NCI-H1417 (cell line): ENCODE measurements at regions not wholly inside any gene's neighbourhood (a gene's known extent, or its start where the extent isn't known, plus 50 kb on each side); places are given as distances from the start of the nearest gene placed in this dataset.
A peak's percentile ranks its signal among the peaks of the same experiment; 100 is the strongest.
"Not testable (repeated sequence)": the region's sequence is repeated elsewhere in the genome, so short reads cannot be mapped to it uniquely, and the experiment has no call there.

ENCODE experiments used
- DNase-seq, 3 experiments: peaks; one replicate each; lab custom pipeline; 2025; lab: John Stamatoyannopoulos, UW

DNA sequence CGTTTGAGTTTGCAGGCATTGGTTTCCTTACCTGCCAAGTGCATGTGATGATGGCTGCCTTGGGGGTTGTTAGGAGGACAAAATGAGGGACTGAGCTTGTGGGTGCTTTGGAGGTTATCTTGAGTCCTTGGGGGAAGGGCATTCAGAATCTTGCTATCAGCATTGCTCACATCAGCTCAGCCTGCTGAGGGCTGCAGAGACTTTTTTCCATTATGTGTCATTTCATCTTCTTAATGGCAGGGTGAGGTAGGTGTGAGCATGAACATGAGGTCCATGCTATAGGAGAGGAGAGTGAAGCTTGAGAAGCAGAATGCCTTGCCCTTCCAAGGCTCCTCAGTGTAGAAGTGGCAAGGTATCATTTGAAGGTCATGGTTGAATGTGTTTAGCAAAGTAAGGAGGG lies 112.3 kb downstream of the MIAT start:
- DNase-seq: no peak

DNA sequence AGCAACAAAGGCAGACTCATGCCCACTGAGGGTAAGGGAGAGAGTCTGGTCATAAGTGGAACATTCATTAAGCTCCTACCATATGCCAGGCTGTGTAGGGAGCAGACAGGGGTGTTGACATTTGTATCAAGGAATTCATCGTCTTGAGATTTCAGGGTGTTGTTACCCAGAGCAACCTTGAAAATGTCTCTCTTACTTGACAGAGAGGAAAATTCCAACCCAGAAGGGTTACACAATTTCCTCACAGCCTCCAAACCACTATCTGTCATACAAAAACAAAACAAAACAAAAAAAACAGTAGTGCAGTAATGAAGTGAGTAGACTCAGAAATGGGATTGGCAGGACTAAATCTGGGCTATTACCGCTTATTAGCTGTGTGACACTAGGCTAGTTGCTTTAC lies 113.2 kb downstream of the MIAT start:
- no peak for DNase-seq

DNA sequence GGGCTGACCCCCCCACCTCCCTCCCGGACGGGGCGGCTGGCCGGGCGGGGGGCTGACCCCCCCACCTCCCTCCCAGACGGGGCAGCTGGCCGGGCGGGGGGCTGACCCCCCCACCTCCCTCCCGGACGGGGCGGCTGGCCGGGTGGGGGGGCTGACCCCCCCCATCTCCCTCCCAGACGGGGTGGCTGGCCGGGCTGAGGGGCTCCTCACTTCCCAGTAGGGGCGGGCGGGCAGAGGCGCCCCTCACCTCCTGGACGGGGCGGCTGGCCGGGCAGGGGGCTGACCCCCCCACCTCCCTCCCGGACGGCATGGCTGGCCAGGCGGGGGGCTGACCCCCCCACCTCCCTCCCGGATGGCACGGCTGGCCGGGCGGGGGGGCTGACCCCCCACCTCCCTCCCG lies 115.7 kb downstream of the MIAT start:
- not testable (repeated sequence) for DNase-seq

DNA sequence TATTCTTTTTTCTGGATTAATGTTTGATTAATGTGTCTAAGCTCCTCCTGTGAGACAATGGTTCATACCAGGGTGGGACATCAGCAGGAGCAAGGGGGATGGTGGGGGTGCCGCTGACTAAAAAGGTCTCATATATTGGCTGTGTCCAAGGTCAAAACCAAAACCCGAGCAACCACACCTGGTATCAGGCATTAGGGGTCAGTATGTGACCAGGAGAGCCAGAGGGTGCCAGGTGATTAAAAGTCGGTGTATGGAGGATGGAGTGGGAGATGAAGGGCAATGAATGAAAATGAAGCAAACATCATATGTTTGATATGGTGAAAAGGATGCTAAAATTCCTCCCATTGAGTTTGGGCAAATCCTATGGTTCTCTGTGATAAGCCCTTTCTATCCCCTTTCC lies 118.0 kb downstream of the MIAT start:
- no peak for DNase-seq

DNA sequence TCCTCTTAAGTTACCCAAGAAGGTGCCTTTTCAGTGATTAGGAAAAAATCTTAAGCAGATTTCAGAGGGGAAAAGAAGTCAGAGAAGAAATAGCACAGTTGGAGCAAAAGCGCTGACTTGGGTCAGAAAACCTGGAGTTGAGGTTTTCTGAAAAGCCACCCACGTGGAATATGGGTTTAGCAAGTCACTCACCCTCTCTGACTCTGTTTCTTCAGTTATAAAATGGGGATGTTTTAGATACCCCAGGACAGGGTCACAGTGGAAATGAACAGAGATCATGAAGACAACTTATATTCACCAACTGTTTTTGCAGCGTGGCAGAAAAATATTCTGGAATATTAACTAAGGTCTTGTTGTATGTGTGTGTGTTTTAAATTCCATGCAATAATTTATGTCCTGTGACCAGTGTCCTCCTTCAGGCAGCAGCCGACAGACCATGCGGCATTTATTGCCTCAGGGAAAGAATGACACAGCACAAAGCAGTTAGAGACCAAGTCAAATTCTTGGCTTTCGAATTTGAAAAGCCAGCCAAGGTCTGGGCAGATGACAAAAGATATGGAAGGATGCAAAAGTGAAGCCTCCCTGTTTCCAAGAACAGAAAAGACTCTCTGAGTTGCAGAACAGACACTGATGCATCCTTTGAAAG lies 119.9 kb downstream of the MIAT start:
- DNase-seq: no peak

DNA sequence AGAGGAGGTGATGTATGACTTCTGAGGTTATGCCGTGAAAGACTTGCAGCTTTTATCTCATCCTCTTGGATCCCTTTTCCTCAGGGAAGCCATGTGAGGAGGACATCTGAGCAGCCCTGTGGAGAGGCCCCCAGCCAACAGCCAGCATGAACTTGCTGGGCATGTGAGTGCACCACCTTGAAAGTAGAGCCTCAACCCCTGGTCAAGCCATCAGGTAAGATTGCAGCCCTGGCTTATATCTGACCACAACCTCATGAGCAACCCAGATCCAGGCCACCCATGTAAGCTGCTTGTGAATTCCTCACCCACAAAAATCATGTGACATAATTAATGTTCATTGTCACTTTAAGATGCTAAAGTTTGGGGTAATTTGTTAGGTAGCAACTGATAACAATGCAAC lies 121.0 kb downstream of the MIAT start:
- no peak for DNase-seq

DNA sequence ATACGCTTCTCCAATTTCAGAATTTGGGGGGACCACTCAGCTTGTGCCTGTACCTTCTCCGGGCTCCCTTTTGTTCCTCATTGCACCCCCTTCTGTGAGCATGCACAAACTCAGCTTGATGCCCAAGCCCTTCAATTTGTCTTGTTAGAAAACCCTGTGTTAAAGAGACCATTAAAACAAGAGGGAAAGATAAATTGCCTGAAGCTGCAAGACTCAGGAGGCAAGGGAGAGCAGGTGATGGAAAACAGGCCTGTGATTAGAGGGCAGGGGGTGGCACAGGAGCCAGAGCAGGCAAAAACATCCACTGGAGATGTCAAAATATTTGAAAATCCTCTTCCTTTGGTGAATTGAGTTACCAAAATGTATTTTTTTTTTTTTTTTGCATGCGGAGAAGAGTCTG lies 121.7 kb downstream of the MIAT start:
- peak in 2 of 3 experiments; percentile 26 to 74 for DNase-seq

DNA sequence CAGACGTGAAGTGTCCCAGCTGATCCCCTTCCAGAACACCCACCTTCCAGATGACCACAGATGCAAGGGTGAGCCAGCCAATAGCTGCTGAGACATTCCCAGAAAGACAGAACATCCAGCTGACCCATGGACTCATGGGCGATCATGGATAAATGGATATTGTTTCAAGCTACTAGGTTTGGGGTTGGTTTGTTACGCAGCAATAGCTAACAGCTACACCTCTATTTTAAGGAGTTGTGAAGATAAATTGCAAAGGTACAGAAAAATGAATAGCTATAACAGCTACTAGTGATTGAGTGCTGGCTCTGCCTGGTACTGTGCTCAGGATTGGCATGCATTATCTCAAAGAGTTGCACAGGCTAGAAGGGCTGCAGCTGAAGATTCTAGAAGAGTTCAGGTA lies 122.5 kb downstream of the MIAT start:
- DNase-seq: no peak

DNA sequence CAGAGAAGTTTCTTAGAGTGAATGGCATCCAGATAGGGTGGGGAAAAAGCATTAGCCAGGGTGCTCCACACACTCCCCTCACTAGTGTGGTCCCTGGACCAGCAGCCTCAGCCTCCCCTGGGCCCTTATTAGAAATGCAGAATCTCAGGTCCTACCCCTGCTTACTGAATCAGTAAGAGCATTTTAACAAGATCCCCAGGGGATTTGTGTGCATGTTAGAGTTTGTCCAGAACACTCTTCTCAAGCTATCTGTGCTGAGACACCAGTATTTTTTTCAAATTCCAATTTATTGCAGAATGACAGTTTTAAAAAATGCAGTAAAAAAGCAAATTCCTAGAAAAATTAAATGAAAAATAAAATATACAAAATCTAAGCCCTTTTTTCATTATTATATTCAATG lies 123.1 kb downstream of the MIAT start:
- DNase-seq: no peak

DNA sequence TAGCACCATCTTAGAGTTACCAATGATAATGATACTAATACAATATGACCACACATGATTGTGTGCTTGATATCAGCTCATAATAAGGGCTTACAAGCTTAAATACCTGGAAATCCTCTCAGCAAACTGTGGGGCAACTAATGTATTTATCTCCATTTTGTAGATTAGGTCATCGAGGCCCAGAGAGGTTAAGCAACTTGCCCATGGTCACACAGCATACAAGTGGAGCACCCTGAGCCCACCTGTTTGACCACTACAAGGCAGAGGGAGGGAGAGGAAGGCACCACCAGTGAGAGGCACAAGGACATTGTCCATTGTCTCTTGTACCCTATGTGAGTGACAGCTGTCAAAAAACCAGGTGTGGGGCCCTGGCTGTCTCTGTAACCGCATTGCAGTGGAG lies 123.7 kb downstream of the MIAT start:
- no peak for DNase-seq

DNA sequence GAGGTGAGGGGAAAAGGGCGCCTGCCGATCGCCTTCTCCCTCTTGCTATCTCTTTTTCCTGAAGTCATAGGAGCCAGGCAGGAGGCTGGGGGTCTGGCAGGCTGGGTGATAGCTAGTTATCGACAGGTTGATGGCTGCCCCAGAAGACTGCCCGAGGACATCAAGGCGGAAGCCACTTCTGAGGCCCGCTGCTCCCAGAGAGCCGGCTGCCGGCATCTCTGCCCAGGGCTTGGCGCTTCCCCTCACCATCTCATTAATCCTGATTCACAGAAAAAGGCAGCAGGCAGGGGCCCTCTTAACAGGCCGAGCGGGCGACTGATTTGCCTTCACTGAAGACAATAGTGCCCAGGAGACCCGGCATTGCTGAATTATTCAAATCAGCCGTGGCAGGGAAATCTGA lies 124.2 kb downstream of the MIAT start:
- DNase-seq: peak in 1 of 3 experiments; percentile 2

DNA sequence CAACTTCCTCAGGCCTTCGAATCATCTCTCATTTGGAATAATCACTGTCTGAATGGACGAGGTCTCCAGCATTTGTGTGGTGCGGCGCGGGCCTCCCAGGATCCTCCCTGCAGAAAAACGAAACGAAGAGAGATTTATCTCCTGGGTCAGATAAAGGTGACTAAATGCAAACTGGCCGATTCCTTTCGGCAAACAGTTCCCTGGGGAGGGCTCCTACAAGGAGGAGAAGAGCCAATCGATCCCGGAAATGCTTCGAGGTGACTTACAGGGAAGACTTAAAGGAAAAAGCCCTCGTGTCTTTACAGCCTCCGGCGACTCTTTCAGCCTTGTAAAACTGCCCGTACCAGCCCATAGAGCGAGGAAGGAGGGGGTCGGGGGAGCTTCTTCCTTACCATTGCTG lies 126.5 kb downstream of the MIAT start:
- no peak for DNase-seq

DNA sequence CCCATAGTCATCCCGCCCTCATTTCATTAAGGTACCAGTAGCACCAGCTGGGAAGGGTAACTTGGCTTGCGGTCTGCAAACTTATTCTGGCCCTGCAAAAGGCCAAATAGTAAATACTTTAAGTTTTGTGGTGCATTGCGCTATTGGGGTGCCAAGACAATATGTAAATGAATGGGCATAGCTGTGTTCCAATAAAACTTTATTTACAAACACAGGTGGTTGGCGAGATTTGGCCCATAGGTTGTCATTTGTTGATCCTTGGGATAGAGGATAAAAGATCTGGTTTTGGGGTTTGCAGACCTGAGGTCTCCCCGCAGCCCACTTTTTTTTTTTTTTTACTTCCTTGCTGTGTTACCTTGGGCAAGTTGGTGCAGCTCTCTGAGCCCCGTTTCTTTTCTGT lies 127.4 kb downstream of the MIAT start:
- no peak for DNase-seq

DNA sequence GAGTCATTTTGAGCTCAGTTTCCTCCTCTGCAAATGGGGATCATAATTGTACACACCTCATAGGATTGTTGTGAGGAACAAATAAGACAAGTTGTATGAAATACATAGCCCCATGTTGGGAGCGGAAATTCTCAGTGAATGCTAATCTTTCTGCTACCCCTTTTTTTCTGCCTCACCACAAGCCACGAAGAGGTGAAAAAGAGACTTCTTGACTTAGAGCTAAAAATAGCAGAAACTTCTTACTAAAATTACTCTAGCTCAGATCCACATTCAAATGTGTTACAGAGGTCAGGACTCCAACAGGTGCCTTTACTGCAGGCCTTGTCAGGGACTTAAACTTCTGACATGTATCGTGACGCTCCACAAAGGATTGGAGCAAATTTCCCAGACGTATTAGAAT lies 128.5 kb downstream of the MIAT start:
- DNase-seq: no peak

DNA sequence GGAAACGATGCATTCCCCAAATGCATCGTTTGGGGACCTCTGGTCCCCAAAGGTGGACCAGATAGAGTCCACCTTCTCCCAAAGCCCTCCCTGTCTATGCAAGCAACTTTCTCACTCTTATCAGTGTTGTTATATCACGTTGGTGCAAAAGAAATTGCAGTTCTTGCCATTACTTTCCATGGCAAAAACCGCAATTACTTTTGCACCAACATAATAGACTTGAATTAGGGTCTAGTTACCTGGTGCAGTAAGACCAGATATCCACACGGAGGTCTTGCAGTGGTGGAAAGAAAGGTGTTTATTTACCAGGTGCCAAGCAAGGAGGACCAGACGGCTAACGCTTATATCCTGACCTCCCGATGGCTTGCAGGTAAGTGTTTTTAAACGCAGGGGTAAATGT lies 129.0 kb downstream of the MIAT start:
- no peak for DNase-seq

DNA sequence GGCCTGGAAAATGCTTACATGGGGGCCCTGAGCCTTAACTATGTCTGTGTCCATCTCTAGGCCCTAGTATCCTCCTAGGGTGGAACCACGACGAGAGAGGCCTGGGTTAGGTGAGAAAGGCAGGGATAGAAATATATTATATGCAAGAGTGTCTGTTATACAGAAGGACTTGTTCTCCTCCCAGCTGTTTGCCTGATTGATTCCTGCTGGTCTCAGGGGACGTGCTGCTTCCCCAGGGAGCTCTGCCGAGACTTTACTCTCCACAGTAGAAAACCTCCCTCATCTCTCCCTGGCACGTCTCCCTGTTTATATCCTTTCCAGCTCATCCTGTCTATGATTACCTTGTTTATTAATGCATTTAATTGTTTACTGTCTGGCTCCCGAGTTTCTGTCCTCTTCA lies 132.6 kb downstream of the MIAT start:
- no peak for DNase-seq

DNA sequence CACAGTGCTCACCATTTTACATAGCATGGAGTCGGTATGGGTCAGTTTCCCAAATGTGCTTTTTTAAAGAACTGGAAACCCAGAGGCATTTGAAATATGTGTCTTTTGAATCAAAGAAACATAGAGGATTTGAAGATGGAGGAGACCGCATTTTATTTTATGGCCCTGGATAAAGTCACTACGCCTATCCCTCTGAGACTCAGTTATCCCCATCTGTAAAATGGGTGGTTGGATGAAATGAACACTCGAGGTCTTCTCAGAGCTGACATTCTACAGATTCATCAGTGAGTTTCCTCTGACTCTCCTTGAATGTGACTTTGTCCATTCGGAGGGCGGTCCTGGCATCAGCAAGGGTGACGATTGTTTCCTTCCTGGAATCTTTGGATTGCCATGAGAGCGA lies 135.1 kb downstream of the MIAT start:
- no peak for DNase-seq

DNA sequence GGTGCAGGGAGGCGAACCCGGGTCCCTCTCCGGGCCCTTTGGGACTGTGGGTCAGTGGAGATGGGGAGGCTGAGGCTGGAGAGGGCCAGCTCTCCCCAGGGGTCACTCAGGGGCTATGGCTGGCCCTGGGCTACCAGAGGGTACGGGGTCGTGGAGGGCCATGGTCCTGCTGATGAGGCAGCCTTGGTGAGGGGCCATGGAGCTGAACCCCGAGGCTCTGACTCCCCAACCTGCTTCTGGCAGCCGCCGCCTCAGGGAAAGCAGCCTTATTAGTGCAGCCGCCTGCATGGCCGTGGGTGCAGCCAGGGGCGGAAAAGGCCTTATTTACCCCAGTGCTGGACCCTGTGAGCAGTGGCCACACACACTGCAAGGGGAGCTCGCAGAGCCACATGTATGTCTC lies 139.4 kb downstream of the MIAT start:
- DNase-seq: no peak

DNA sequence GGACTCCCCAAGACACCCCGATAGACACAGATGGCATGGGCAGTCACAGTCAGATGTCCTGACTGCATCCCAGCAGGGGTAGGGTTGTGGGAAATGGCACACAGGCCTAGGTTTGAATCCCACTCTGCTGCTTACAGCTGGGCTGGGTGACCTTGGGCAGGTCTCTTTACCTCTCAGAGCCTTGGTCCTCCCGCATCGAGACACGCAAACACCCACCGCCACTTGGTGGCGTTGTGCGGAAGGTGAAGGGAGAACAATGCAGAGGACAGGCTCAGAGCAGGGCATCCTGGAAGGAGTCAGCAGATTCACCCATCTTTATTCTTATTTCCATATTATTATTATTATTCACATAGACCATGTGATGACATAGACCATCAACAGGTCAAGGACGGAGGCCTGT lies 140.5 kb downstream of the MIAT start:
- DNase-seq: no peak

DNA sequence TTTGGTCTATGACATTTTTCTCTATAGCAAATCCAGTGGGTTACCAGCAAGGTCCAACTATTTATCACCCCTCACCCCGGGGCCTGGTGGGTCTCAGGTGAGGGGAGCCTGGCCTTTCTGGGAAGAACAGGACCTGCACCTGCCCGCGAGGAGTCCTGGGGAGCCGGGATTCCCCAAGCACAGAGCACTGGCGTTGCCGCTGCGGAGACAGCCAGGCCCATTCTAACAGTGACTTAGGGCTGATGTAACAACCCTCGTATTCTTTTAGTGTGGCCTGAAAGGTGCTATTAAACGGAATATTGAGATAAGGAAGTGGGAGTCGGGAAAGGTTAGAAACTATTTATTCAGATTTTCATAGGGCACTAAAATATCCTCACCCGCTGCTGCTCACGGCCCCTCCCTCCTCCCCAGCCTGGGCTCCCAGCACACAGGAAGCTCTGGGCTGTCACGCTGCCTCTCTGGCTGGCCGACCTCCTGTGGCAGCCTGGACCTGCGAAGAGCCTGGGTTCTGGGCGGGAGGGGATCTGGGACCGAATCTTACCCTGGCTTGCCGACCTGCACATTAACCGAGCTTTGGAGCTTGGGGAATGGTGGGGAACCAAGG lies 141.2 kb downstream of the MIAT start:
- no peak for DNase-seq

DNA sequence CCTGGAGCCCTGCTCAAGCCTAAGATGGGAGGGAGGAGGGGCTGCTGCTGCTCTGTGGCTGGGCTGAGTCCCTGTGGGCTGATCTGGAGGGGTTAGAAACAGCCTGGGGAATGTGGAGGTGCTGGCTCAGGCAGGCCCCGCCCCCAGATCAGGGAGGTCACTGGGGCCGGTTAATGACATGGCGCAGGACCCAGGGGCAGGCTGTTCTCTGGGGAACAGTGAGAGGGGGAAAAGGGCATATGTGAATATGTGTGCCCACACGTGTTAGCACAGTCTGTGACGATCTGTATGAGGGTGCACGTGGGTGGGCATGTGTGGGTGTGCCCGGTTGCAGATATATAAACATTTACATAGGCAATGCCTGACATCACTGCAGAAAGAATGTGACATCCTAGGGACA lies 143.5 kb downstream of the MIAT start:
- DNase-seq: no peak

DNA sequence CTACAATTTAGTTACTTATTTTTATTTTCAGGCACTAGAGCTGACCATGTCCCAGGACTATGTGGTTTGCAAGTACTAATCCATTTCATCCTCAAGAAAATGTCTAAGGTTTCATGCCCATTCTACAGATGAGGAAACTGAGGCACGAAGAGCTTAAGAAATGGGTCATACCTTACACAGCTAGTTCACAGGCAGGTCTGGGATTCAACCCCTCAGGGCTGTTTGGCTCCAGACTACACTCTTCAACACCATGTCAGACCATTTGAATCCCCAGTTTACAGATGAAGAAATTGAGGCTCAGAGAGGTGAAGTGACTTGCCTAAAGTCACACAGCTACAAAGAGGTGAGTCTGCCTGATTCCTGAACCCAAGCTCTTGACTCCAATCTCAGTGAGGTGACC lies 144.1 kb downstream of the MIAT start:
- no peak for DNase-seq

DNA sequence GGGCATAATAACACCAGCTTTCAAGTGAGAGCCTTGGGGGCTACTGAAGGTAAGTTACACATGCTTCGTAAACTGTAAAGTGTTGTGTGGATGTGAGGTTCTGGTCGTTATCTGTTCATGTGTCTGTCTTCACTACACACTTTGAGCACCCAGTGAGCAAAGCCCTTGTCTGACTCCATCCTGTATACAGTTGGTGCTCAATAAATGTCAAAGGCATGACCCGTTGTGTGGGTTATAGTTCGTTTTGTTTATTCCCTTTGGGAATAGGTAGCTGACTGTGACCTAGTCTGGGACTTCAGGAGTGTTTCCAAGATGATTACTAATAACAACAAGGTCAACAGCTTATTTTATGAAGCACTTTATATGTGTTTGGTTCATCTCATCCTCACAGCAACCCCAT lies 146.9 kb downstream of the MIAT start:
- no peak for DNase-seq

DNA sequence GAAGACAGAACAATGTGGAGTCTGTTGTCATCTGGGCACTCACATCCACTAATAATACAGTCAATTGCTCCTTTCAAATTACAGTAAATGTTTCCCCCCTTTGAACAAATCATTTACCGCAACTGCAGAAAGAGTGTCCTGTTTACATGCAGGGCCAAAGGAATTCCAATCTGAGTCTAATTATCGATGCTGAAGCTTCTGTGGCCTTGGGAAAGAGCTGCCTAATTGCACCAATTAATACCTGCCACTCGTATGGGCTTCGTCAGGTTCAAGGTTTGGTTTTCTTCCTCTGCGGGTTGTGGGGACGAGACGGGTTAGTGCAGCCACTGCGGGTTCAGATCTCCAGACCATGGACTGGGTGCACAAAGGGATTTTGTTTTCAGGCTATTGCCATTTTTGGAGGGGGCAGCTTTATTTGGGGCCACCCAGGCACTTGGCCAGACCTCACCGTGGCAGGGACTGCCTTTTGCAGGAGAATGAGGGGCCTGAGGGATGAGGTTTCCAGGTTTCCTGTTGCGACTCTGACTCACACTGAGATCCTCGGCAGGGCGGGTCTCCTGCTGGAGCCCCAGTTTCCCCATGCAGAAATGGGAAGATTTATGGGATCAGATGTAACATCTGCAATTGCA lies 147.6 kb downstream of the MIAT start:
- peak in 1 of 3 experiments; percentile 47 for DNase-seq
